Trophoblast cell (in vitro differentiated cells and primary cell): ENCODE measurements at regions not wholly inside any gene's neighbourhood (a gene's known extent, or its start where the extent isn't known, plus 50 kb on each side); places are given as distances from the start of the nearest gene placed in this dataset.
"Not testable (repeated sequence)": the region's sequence is repeated elsewhere in the genome, so short reads cannot be mapped to it uniquely, and the experiment has no call there.

Experiments used
- DNase-seq, 2 donors: peaks; one replicate each; pipeline ENCODE4 v3.0.0-alpha.2; 2016
- H2AFZ ChIP-seq: 2 replicates; pipeline ENCODE4 v1.6.1; 2013; ENCODE audit warnings: low read length, moderate library complexity, mild to moderate bottlenecking; ENCODE audit not compliant: insufficient read depth, poor library complexity
- H2AK5ac ChIP-seq: 2 replicates; pipeline ENCODE4 v1.6.1; 2013; ENCODE audit warnings: mild to moderate bottlenecking, low read length
- H2BK120ac ChIP-seq: 2 replicates; pipeline ENCODE4 v1.6.1; 2013; ENCODE audit warnings: low read length, mild to moderate bottlenecking, moderate library complexity; ENCODE audit not compliant: insufficient read depth, poor library complexity
- H2BK12ac ChIP-seq: 2 replicates; pipeline ENCODE4 v1.6.1; 2013; ENCODE audit warnings: mild to moderate bottlenecking, low read length, moderate library complexity
- H2BK5ac ChIP-seq: 2 replicates; pipeline ENCODE4 v1.6.1; 2013; ENCODE audit warnings: low read length, low read depth, moderate library complexity, mild to moderate bottlenecking; ENCODE audit not compliant: poor library complexity
- H3K14ac ChIP-seq: 2 replicates; pipeline ENCODE4 v1.6.1; 2013; ENCODE audit warnings: mild to moderate bottlenecking, low read length
- H3K18ac ChIP-seq: 2 replicates; pipeline ENCODE4 v1.6.1; 2013; ENCODE audit warnings: mild to moderate bottlenecking, low read length
- H3K23ac ChIP-seq: 2 replicates; pipeline ENCODE4 v1.6.1; 2013; ENCODE audit warnings: low read length
- H3K27ac ChIP-seq: 2 replicates; pipeline ENCODE4 v1.5.1; 2013; ENCODE audit warnings: low read depth, mild to moderate bottlenecking, inconsistent platforms, low read length, moderate library complexity
- H3K27me3 ChIP-seq: 2 replicates; pipeline ENCODE4 v1.6.1; 2013; ENCODE audit warnings: inconsistent platforms, mild to moderate bottlenecking, low read length, moderate library complexity; ENCODE audit not compliant: insufficient read depth
- H3K36me3 ChIP-seq, 2 experiments: 1 replicate in 1 of 2; 2 replicates in 1 of 2; pipeline ENCODE4 v1.6.1; 2013; ENCODE audit warnings: low read length in 2 of 2, mild to moderate bottlenecking in 2 of 2, moderate library complexity in 1 of 2; ENCODE audit not compliant: insufficient read depth in 2 of 2, control insufficient read depth in 1 of 2
- H3K4ac ChIP-seq: 2 replicates; pipeline ENCODE4 v1.6.1; 2013; ENCODE audit warnings: low read depth, mild to moderate bottlenecking, low read length, moderate library complexity
- H3K4me1 ChIP-seq, 2 experiments: 1 replicate in 1 of 2; 2 replicates in 1 of 2; pipeline ENCODE4 v1.6.1; 2013; ENCODE audit warnings: low read length in 2 of 2, mild to moderate bottlenecking in 2 of 2, moderate library complexity in 1 of 2; ENCODE audit not compliant: insufficient read depth in 2 of 2, control insufficient read depth in 1 of 2
- H3K4me2 ChIP-seq: 2 replicates; pipeline ENCODE4 v1.6.1; 2013; ENCODE audit warnings: inconsistent platforms, mild to moderate bottlenecking, low read length, moderate library complexity
- H3K4me3 ChIP-seq: 2 replicates; pipeline ENCODE4 v1.5.1; 2013; ENCODE audit warnings: mild to moderate bottlenecking, low read depth, low read length, inconsistent platforms
- H3K79me1 ChIP-seq: one replicate; pipeline ENCODE4 v1.6.1; 2013; ENCODE audit warnings: low read length
- H3K79me2 ChIP-seq: 2 replicates; pipeline ENCODE4 v1.6.1; 2013; ENCODE audit warnings: low read length, mild to moderate bottlenecking; ENCODE audit not compliant: control insufficient read depth, insufficient read depth, poor library complexity
- H3K9ac ChIP-seq: 2 replicates; pipeline ENCODE4 v1.6.1; 2013; ENCODE audit warnings: mild to moderate bottlenecking, low read length
- H3K9me3 ChIP-seq: 2 replicates; pipeline ENCODE4 v1.6.1; 2013; ENCODE audit warnings: low read depth, mild to moderate bottlenecking, control low read depth, inconsistent platforms, low read length; ENCODE audit not compliant: insufficient read depth
- H4K12ac ChIP-seq: 2 replicates; pipeline ENCODE4 v1.6.1; 2013; ENCODE audit warnings: low read depth, mild to moderate bottlenecking, low read length, moderate library complexity
- H4K8ac ChIP-seq: 2 replicates; pipeline ENCODE4 v1.6.1; 2013; ENCODE audit warnings: low read depth, mild to moderate bottlenecking, low read length, moderate library complexity
- H4K91ac ChIP-seq: one replicate; pipeline ENCODE4 v1.6.1; 2013; ENCODE audit warnings: low read depth, mild to moderate bottlenecking, low read length, moderate library complexity
- WGBS: extraction: QIAGEN DNeasy Blood & Tissue Kit; methylation state at CpG from one replicate; pipeline ENCODE4 v1.1.7; 2013; ENCODE audit warnings: missing lambda C conversion rate; ENCODE audit not compliant: insufficient read length, insufficient coverage; ENCODE audit errors: extremely low coverage; 5-methylcytosine and 5-hydroxymethylcytosine counted together

- DNase-seq: peak in 1 of 2 donors; percentile 37
- no peak overlapping the region for H3K4me3 ChIP-seq
- H2BK5ac ChIP-seq: no peak overlapping the region
- H3K14ac ChIP-seq: no peak overlapping the region
- H3K36me3 ChIP-seq: no peaks in the 10 kb centered on the region
- H4K8ac ChIP-seq: no peak overlapping the region
- H3K79me2 ChIP-seq: no peaks in the 10 kb centered on the region
- no peaks in the 10 kb centered on the region for H3K79me1 ChIP-seq
- no peak overlapping the region for H2AFZ ChIP-seq
- no peak overlapping the region for H3K4ac ChIP-seq
- WGBS: no CpG with 5 or more reads among the region's 4 CpGs
- no peak overlapping the region for H3K23ac ChIP-seq
- no peak overlapping the region for H2AK5ac ChIP-seq
- H4K12ac ChIP-seq: no peak overlapping the region
- no peaks in the 10 kb centered on the region for H3K9me3 ChIP-seq
- H3K27me3 ChIP-seq: no peaks in the 10 kb centered on the region
- H3K9ac ChIP-seq: no peak overlapping the region
- H2BK120ac ChIP-seq: no peak overlapping the region
- H3K18ac ChIP-seq: no peak overlapping the region
- no peak overlapping the region for H3K4me2 ChIP-seq
- no peak overlapping the region for H4K91ac ChIP-seq
- no peaks in the 10 kb centered on the region for H3K4me1 ChIP-seq
- no peak overlapping the region for H3K27ac ChIP-seq
- H2BK12ac ChIP-seq: no peak overlapping the region
Observed at GRCh38 chr11:127943763-127944162, 643.6 kb downstream of the ETS1 start.

GRCh38 chr11:127943152-127943551 lies 644.2 kb downstream of the ETS1 start:
- H3K23ac ChIP-seq: no peak overlapping the region
- no peak overlapping the region for H4K12ac ChIP-seq
- no peak overlapping the region for H2BK12ac ChIP-seq
- H3K18ac ChIP-seq: no peak overlapping the region
- H2AFZ ChIP-seq: no peak overlapping the region
- no peak overlapping the region for H3K14ac ChIP-seq
- H2AK5ac ChIP-seq: no peak overlapping the region
- no peak overlapping the region for H2BK120ac ChIP-seq
- no peak overlapping the region for H3K9ac ChIP-seq
- no peak overlapping the region for H3K4me3 ChIP-seq
- H3K4ac ChIP-seq: no peak overlapping the region
- H3K4me2 ChIP-seq: no peak overlapping the region
- H3K27me3 ChIP-seq: no peaks in the 10 kb centered on the region
- DNase-seq: no peak
- no peak overlapping the region for H2BK5ac ChIP-seq
- H3K9me3 ChIP-seq: no peaks in the 10 kb centered on the region
- H4K91ac ChIP-seq: no peak overlapping the region
- H3K36me3 ChIP-seq: no peaks in the 10 kb centered on the region
- H3K79me2 ChIP-seq: no peaks in the 10 kb centered on the region
- H3K27ac ChIP-seq: no peak overlapping the region
- no peak overlapping the region for H4K8ac ChIP-seq
- WGBS: no CpG with 5 or more reads among the region's 5 CpGs
- H3K79me1 ChIP-seq: no peaks in the 10 kb centered on the region
- no peaks in the 10 kb centered on the region for H3K4me1 ChIP-seq

- H4K8ac ChIP-seq, H3K14ac ChIP-seq, H4K91ac ChIP-seq, H3K9me3 ChIP-seq, H3K4me3 ChIP-seq, H3K36me3 ChIP-seq, H3K27ac ChIP-seq, H2AFZ ChIP-seq, H3K18ac ChIP-seq, H3K4me2 ChIP-seq, H3K4ac ChIP-seq, H3K27me3 ChIP-seq, H3K79me1 ChIP-seq, H3K4me1 ChIP-seq, H4K12ac ChIP-seq, H3K9ac ChIP-seq, H2AK5ac ChIP-seq, H2BK5ac ChIP-seq, H3K23ac ChIP-seq, H2BK120ac ChIP-seq, H2BK12ac ChIP-seq, DNase-seq, H3K79me2 ChIP-seq: not testable (repeated sequence)
- no CpG with 5 or more reads among the region's 17 CpGs for whole genome bisulfite sequencing
Observed at GRCh38 chr11:127941554-127941953, 645.8 kb downstream of the ETS1 start.

GRCh38 chr11:127939000-127939399 lies 648.4 kb downstream of the ETS1 start:
- Histone ChIP-seq H2AFZ (no peak overlapping the region), H3K36me3 (no peaks in the 10 kb centered on the region), H3K4me2 (no peak overlapping the region), H3K18ac (no peak overlapping the region), H3K27ac (no peak overlapping the region), H4K91ac (no peak overlapping the region), H3K79me1 (no peaks in the 10 kb centered on the region), H3K4me1 (no peaks in the 10 kb centered on the region), H3K27me3 (no peaks in the 10 kb centered on the region), H3K4me3 (no peak overlapping the region), H2BK120ac (no peak overlapping the region), H3K79me2 (no peaks in the 10 kb centered on the region), H3K23ac (no peak overlapping the region), H3K9ac (no peak overlapping the region), H3K4ac (no peak overlapping the region), H3K14ac (no peak overlapping the region), H4K12ac (no peak overlapping the region), H3K9me3 (no peaks in the 10 kb centered on the region), H2BK12ac (no peak overlapping the region), H2AK5ac (no peak overlapping the region), H2BK5ac (no peak overlapping the region), H4K8ac (no peak overlapping the region)
- no CpG with 5 or more reads among the region's 3 CpGs for WGBS
- peak in 1 of 2 donors; percentile 25 for DNase-seq
